ENCODE measurements at regions not wholly inside any gene's neighbourhood (a gene's known extent, or its start where the extent isn't known, plus 50 kb on each side); places are given as distances from the start of the nearest gene placed in this dataset.

- TF ChIP-seq, protein P1, sequence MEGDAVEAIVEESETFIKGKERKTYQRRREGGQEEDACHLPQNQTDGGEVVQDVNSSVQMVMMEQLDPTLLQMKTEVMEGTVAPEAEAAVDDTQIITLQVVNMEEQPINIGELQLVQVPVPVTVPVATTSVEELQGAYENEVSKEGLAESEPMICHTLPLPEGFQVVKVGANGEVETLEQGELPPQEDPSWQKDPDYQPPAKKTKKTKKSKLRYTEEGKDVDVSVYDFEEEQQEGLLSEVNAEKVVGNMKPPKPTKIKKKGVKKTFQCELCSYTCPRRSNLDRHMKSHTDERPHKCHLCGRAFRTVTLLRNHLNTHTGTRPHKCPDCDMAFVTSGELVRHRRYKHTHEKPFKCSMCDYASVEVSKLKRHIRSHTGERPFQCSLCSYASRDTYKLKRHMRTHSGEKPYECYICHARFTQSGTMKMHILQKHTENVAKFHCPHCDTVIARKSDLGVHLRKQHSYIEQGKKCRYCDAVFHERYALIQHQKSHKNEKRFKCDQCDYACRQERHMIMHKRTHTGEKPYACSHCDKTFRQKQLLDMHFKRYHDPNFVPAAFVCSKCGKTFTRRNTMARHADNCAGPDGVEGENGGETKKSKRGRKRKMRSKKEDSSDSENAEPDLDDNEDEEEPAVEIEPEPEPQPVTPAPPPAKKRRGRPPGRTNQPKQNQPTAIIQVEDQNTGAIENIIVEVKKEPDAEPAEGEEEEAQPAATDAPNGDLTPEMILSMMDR (IDR thresholded peaks at IDR 0.05), result no peak
- no peak for TF ChIP-seq POLR2A (IDR thresholded peaks at IDR 0.05)
- TF ChIP-seq EP300 (IDR thresholded peaks at IDR 0.05), result no peak
- TF ChIP-seq POLR2AphosphoS5 (IDR thresholded peaks at IDR 0.05), result no peak
These were observed 703.8 kb upstream of the FSHR start for GRCh38 chr2:49858113-49858490.
